ENCODE measurements at regions not wholly inside any gene's neighbourhood (a gene's known extent, or its start where the extent isn't known, plus 50 kb on each side); places are given as distances from the start of the nearest gene placed in this dataset.
A peak's percentile ranks its signal among the peaks of the same experiment; 100 is the strongest.

- DNase-seq (ENCODE audit: low spot score) = no peak
Observed at GRCh38 chr7:52146871-52147634, 830.4 kb upstream of the COBL start.

GRCh38 chr7:52143219-52143618 lies 826.6 kb upstream of the COBL start:
- no peak for DNase-seq (ENCODE audit: low spot score)

GRCh38 chr7:52140851-52141250 lies 824.2 kb upstream of the COBL start:
- DNase-seq (ENCODE audit: low spot score) = no peak

- no peak for DNase-seq (ENCODE audit: low spot score)
Observed at GRCh38 chr7:52135403-52135802, 818.8 kb upstream of the COBL start.

GRCh38 chr7:52129278-52129677 lies 812.7 kb upstream of the COBL start:
- DNase-seq (ENCODE audit: low spot score) = no peak

- no peak for DNase-seq (ENCODE audit: low spot score)
Observed at GRCh38 chr7:52120912-52121311, 804.3 kb upstream of the COBL start.

- no peak for DNase-seq (ENCODE audit: low spot score)
Observed at GRCh38 chr7:52119537-52119936, 802.9 kb upstream of the COBL start.

- DNase-seq (ENCODE audit: low spot score) = no peak
Observed at GRCh38 chr7:52114509-52114908, 797.9 kb upstream of the COBL start.

GRCh38 chr7:52114056-52114455 lies 797.4 kb upstream of the COBL start:
- no peak for DNase-seq (ENCODE audit: low spot score)

GRCh38 chr7:52107355-52107754 lies 790.7 kb upstream of the COBL start:
- peak; percentile 17 for DNase-seq (ENCODE audit: low spot score)

GRCh38 chr7:52095861-52096260 lies 779.3 kb upstream of the COBL start:
- no peak for DNase-seq (ENCODE audit: low spot score)

- DNase-seq (ENCODE audit: low spot score) = no peak
Observed at GRCh38 chr7:52091996-52092395, 775.4 kb upstream of the COBL start.

- DNase-seq (ENCODE audit: low spot score) = no peak
Observed at GRCh38 chr7:52091101-52091500, 774.5 kb upstream of the COBL start.

- DNase-seq (ENCODE audit: low spot score) = peak; percentile 24
Observed at GRCh38 chr7:52088008-52088901, 771.6 kb upstream of the COBL start.

- DNase-seq (ENCODE audit: low spot score) = no peak
Observed at GRCh38 chr7:52085610-52086009, 769.0 kb upstream of the COBL start.

GRCh38 chr7:52080493-52080892 lies 763.9 kb upstream of the COBL start:
- no peak for DNase-seq (ENCODE audit: low spot score)

- no peak for DNase-seq (ENCODE audit: low spot score)
Observed at GRCh38 chr7:52079726-52080125, 763.1 kb upstream of the COBL start.

- no peak for DNase-seq (ENCODE audit: low spot score)
Observed at GRCh38 chr7:52077571-52077970, 761.0 kb upstream of the COBL start.

- no peak for DNase-seq (ENCODE audit: low spot score)
Observed at GRCh38 chr7:52074912-52075311, 758.3 kb upstream of the COBL start.

- no peak for DNase-seq (ENCODE audit: low spot score)
Observed at GRCh38 chr7:52074071-52074470, 757.5 kb upstream of the COBL start.

GRCh38 chr7:52071744-52072143 lies 755.1 kb upstream of the COBL start:
- DNase-seq (ENCODE audit: low spot score) = no peak

- no peak for DNase-seq (ENCODE audit: low spot score)
Observed at GRCh38 chr7:52064493-52064892, 747.9 kb upstream of the COBL start.

- no peak for DNase-seq (ENCODE audit: low spot score)
Observed at GRCh38 chr7:52061666-52062065, 745.1 kb upstream of the COBL start.

Measured in D341Med (cell line).